NCI-H345 treated with DMSO at 0.1 percent for 48 hours (cell line): ENCODE measurements at regions not wholly inside any gene's neighbourhood (a gene's known extent, or its start where the extent isn't known, plus 50 kb on each side); places are given as distances from the start of the nearest gene placed in this dataset.

Experiments used
- DNase-seq: peaks from one replicate; lab custom pipeline; 2025; ENCODE audit not compliant: unreplicated experiment; lab: John Stamatoyannopoulos, UW

DNA sequence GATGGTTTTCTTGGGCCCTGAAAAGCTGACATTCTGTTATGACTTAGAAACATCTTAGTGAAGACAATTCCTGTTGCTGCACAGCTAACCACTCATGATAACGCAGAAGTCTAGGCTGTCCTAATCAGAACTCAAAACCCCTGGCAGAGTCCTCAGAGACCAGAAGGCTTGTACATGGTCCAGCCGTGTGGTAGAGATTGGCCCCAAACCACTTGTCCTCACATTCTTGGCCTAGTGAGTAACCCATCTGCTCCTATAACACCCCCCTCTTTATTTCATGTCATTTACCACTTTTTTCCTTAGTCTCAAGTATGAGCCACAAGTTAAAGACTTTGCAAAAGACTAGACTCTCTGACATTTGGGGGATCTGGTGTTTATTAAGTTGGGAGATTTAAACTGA is 116.5 kb upstream of the ADAMTS18 start:
- DNase-seq: no peak

DNA sequence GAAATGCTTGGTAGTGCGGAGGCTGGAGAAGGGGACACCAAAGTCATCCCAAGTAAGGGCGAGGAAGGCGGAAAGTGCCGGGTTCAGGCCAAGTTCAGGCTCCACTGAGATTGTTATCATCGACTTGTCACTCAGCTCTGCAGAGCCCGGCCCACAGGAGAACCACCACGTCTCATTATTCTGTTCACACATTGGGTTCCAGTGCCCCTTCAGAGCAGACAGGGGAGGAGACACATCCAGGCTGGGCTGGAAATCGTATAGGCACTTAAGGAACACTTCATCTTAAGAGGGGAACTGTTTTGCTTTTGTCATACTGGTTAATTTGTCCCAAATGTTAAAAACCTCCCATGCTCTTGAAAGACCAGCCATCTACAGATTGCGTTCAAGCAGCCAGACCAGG is 118.3 kb upstream of the ADAMTS18 start:
- no peak for DNase-seq

DNA sequence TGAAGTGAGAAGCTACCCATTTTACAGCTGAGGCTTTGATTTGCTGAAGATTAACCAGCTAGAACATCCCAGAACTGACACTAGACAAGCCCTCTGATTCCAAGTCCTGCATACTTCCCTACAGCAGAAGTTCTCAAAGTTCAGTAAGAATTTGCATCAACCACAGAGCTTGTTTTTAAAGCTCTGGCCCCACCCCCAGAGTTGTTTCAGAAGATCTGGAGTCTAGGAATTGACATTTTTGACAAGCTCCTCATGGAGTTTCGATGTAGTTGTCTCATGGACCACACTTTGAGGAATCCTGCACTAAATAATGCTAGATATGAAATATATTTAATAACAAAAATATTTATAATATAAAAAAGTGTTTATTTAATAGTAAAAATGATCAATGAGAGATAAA is 120.3 kb upstream of the ADAMTS18 start:
- no peak for DNase-seq

- DNase-seq: no peak
These were observed 121.0 kb upstream of the ADAMTS18 start for GRCh38 chr16:77555791-77556190.

- no peak for DNase-seq
These were observed 121.5 kb upstream of the ADAMTS18 start for GRCh38 chr16:77556201-77556873.

DNA sequence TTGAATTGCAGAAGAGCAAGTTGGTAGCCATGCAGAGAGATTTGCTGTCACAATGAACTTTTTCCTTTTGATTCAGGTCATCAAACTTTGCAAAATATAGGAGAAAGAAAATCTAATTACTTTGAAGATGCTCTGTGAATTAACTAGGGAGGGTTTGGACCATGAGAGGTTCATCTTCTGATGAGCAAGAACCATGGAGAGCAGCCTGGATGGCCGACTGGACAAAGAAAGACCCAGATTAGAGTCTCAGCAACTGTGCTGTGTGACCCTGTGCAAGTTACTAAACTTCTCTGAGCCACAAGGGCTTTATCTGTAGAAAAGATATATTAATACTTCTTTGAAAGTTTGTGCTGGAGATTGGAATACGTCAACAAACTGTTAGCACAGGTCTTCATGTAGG is 122.6 kb upstream of the ADAMTS18 start:
- DNase-seq: no peak

DNA sequence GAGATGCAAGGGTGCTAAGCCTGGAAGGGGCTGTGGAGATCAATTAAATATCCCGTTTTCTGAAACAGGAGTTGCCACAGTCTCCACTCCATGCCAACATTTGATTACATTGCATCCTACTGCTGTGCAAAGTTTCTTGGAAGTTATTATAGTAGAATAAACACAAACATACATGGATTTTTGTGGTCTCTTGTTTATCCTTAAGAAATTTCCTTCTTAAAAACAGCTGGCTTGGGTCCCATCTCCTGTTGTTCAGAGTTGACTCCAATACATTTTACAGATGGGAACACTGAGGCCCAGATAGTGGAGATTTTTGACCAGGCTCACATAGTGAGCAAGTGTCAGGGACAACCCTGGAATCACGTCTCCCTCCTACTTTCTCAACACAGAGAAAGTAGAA is 124.0 kb upstream of the ADAMTS18 start:
- DNase-seq: no peak

- DNase-seq: no peak
These were observed 127.7 kb upstream of the ADAMTS18 start for GRCh38 chr16:77562497-77562896.

GRCh38 chr16:77564791-77565390 is 130.1 kb upstream of the ADAMTS18 start:
- no peak for DNase-seq

DNA sequence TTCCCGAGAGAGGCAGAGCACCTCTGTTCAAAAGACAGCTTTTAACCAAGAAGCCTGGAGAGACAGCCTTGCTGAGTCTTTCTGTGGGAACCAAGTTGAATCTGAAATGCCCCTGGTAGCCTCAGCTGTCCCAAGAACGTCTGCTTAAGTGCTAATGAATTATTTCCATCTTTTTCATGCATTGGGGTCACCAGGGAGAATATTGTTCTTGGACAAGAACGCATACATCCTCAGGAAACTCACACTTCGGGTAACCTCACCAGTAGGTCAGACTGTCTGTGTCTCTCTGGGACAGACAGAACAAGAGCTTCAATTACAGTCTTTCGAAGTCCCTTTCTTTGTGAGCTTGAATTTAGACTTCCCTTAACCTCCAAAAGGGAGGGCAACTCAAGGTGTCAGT is 134.6 kb upstream of the ADAMTS18 start:
- no peak for DNase-seq

GRCh38 chr16:77570574-77570973 is 135.7 kb upstream of the ADAMTS18 start:
- no peak for DNase-seq

GRCh38 chr16:77571115-77571862 is 136.5 kb upstream of the ADAMTS18 start:
- no peak for DNase-seq

GRCh38 chr16:77574867-77575624 is 140.2 kb upstream of the ADAMTS18 start:
- DNase-seq: no peak

GRCh38 chr16:77579351-77579891 is 142.9 kb upstream of the NUDT7 start:
- DNase-seq: no peak

- DNase-seq: no peak
These were observed 140.6 kb upstream of the NUDT7 start for GRCh38 chr16:77581706-77582105.

- DNase-seq: peak; percentile 62
These were observed 138.0 kb upstream of the NUDT7 start for GRCh38 chr16:77584205-77584859.

DNA sequence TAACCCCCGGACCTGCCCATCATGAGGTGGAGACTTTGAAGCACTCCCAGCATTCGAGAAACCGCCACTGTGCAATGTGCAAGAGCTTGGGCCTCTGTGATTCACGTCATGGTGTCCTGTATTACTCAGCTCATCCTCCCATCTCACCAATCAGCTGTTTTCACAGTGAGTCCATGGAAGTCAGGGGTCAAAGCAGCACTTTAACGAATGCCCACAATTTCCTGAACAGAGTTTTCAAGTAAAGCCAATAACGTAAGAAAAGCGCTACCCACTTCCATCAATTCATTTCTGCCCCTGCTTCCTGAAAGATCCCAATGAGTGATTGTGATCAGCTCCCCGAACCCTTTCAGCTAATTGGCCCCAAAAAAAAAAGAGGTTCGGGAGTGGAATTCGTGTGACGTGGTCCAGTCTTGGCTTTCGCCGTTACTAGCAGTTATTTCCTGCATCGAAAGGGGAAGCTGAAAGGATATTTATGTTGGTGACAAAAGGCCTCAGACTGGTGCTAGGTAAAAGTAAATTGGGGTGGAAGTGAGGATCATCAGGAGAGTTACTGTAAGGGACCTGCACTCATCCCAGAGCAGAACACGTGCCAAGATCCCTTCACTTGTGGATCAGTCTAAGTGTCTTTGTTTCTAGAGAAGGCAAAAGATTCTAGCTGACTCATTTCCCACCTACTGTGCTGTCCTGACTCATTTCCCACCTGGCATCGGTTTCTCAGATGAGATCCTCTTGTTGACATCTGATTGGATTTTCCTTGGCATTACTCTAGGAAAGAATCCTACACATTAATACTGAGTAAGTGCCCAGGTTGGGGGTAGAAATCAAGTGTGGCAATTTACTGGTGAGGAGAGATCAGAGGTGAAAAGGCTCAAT is 136.7 kb upstream of the NUDT7 start:
- no peak for DNase-seq

- no peak for DNase-seq
These were observed 133.9 kb upstream of the NUDT7 start for GRCh38 chr16:77588389-77588788.

DNA sequence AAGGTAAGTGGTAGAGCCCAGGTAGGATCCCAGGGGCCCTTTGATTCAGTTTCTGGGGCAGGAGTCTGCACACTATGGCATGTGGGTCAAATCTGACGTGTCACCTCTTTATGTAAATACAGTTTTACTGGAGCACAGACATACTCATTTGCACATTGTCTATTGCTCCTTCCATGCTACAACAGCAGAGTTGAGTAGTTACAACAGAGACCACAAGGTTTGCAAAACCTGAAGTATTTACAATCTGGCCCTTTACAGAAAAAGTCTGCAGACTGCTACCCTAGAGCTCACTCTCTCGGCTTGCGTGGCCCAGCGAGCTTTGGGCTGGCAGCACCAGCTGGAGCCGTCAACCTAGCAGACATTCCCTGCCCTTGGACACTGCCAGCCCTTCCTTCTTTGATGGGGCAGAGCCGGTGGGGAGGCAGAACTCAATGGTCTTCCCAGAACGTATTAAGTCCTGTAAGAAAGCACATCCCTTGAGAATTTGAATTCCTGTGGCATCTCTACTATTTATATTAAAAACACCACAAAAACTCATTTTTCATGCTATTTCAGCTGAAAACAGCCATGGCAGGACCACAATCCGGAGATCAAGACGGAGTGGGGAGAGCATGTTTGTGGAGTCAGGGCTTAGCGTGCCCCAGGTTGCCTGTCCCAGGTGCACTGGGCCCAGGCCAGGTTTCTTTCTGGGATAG is 133.1 kb upstream of the NUDT7 start:
- no peak for DNase-seq
